Stomach (tissue), 8 donors: ENCODE measurements at regions not wholly inside any gene's neighbourhood (a gene's known extent, or its start where the extent isn't known, plus 50 kb on each side); places are given as distances from the start of the nearest gene placed in this dataset.

ENCODE experiments used
- DNase-seq, 2 donors: peaks; one replicate each; pipeline versions ENCODE4 v3.0.0 to v3.0.0-alpha.2; 2013 to 2019
- H3K27ac ChIP-seq, 5 donors: fragments of 200-600 bp in 4 of 5; sonication (generic) in 4 of 5; one replicate each; pipeline ENCODE4 v1.5.1; 2013 to 2019; ENCODE audit warnings: mild to moderate bottlenecking in 1 of 5, moderate library complexity in 1 of 5
- H3K27me3 ChIP-seq, 3 donors: fragments of 200-600 bp; sonication (generic); one replicate each; pipeline ENCODE4 v1.5.1; 2017 to 2019; ENCODE audit warnings: mixed run types in 1 of 3
- H3K36me3 ChIP-seq, 4 donors: fragments of 200-600 bp; sonication (generic); 1 replicate in 3 of 4; 2 replicates in 1 of 4; pipeline ENCODE4 v1.5.1; 2016 to 2019
- H3K4me1 ChIP-seq, 4 donors: fragments of 200-600 bp; sonication (generic); one replicate each; pipeline ENCODE4 v1.5.1; 2016 to 2019
- H3K4me3 ChIP-seq, 4 donors: fragments of 200-600 bp; sonication (generic) in 3 of 4; one replicate each; pipeline ENCODE4 v1.5.1; 2016 to 2019; ENCODE audit warnings: mild to moderate bottlenecking in 1 of 4
- H3K9me3 ChIP-seq, 4 donors: fragments of 200-600 bp; sonication (generic); one replicate each; pipeline ENCODE4 v1.5.1; 2016 to 2019
- EP300 ChIP-seq: sonication (generic); formaldehyde crosslinking; IDR thresholded peaks from one replicate; pipeline ENCODE4 v1.6.1; 2017; ENCODE audit warnings: antibody characterized with exemption
- POLR2A ChIP-seq, 4 donors: fragments of 450-650 bp; IDR thresholded peaks; one replicate each; pipeline ENCODE4 v1.6.1; 2016; ENCODE audit warnings: antibody characterized with exemption in 4 of 4, control low read depth in 2 of 4, mild to moderate bottlenecking in 1 of 4, moderate library complexity in 1 of 4
- POLR2AphosphoS5 ChIP-seq, 3 donors: sonication (generic); formaldehyde crosslinking; IDR thresholded peaks; one replicate each; pipeline ENCODE4 v1.6.1; 2016; ENCODE audit warnings: antibody characterized with exemption in 3 of 3
- WGBS, 5 donors: extraction: QIAGEN DNeasy Blood & Tissue Kit in 3 of 5; methylation state at CpG; one replicate each; pipeline versions ENCODE4 v1.1.5 to v1.1.7; 2013 to 2018; 5-methylcytosine and 5-hydroxymethylcytosine counted together
- intact Hi-C: fragments of 100-400 bp; cut with DNase I; formaldehyde crosslinking; loops from one replicate; pipeline ENCODE4 v1.15.1; 2023; ENCODE audit warnings: low total_unique reads
- TF ChIP-seq, protein P1 (sequence below), 7 experiments: fragments of 450-650 bp in 4 of 7; fragments of 200-600 bp in 3 of 7; sonication (generic) in 3 of 7; IDR thresholded peaks; one replicate each; pipeline ENCODE4 v1.5.1; 2016 to 2019; ENCODE audit warnings: antibody characterized with exemption in 7 of 7, control low read depth in 2 of 7, mild to moderate bottlenecking in 1 of 7
- donor health status: healthy with polysubstance abuse.
- donor health status: Bipolar disorder and iron deficiency.
- donor health status: healthy.

DNA sequence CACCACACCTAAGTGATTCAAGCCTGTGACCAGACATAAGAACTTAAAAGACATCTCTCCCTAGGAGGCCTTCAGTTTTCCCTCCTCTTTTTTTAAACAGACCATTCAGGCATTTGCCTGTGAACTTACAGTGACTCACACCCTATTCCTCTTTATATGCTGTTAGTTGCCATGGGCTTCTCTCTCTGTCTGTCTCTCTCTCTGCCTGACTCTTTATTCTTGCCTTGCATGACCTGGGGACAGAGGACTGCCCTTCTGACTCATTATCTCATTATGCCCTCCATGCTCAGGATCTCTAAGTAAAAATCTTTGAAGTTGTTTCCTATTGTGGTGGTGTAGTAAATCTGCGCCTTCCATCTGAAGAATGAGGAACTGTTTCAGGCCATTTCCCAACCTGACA, 442.2 kb upstream of the MAN1A1 start:
- no peak overlapping the region for H3K4me3 ChIP-seq
- WGBS, 5 donors = 83 to 100% (median 90%) methylated on average over 1 of the region's 1 CpG
- no peaks in the 10 kb centered on the region for H3K36me3 ChIP-seq
- H3K9me3 ChIP-seq = no peaks in the 10 kb centered on the region
- intact Hi-C loops = no loop called here
- no peaks in the 10 kb centered on the region for H3K27me3 ChIP-seq
- no peaks in the 10 kb centered on the region for H3K4me1 ChIP-seq
- no peak overlapping the region for H3K27ac ChIP-seq
- DNase-seq = no peak
- TF ChIP-seq POLR2A (IDR thresholded peaks at IDR 0.05) = no peak
- no peak for TF ChIP-seq POLR2AphosphoS5 (IDR thresholded peaks at IDR 0.05)
- TF ChIP-seq EP300 = no peak
- TF ChIP-seq, protein P1, sequence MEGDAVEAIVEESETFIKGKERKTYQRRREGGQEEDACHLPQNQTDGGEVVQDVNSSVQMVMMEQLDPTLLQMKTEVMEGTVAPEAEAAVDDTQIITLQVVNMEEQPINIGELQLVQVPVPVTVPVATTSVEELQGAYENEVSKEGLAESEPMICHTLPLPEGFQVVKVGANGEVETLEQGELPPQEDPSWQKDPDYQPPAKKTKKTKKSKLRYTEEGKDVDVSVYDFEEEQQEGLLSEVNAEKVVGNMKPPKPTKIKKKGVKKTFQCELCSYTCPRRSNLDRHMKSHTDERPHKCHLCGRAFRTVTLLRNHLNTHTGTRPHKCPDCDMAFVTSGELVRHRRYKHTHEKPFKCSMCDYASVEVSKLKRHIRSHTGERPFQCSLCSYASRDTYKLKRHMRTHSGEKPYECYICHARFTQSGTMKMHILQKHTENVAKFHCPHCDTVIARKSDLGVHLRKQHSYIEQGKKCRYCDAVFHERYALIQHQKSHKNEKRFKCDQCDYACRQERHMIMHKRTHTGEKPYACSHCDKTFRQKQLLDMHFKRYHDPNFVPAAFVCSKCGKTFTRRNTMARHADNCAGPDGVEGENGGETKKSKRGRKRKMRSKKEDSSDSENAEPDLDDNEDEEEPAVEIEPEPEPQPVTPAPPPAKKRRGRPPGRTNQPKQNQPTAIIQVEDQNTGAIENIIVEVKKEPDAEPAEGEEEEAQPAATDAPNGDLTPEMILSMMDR (IDR thresholded peaks at IDR 0.05) = no peak

DNA sequence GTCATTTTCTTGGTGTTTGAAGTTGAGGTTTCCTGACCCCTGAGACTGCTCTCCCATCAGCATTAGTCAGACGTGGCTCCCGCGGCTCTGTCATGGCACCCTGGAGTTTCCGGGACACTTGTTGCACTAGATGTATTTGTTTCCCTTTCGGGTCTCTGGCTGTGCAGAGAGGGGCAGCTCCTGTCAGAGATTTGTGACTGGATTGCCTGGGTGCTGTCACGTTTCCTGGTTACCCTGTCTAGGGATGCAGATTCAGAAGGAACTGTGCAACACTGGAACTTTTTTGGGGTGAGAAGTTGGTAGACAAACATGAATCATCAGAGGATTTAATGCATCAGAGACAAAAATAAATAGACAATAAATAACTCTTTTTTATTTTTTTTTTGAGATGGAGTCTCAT, 431.8 kb upstream of the MAN1A1 start:
- Histone ChIP-seq H3K36me3 (no peaks in the 10 kb centered on the region), H3K9me3 (no peaks in the 10 kb centered on the region), H3K27ac (no peak overlapping the region), H3K4me1 (no peaks in the 10 kb centered on the region), H3K27me3 (no peaks in the 10 kb centered on the region), H3K4me3 (no peak overlapping the region)
- DNase-seq = no peak
- 85 to 93% (median 88%) methylated on average over 6 of the region's 6 CpGs for WGBS, 5 donors
- intact Hi-C loops = no loop called here
- no peak for TF ChIP-seq POLR2A (IDR thresholded peaks at IDR 0.05)
- no peak for TF ChIP-seq POLR2AphosphoS5 (IDR thresholded peaks at IDR 0.05)
- no peak for TF ChIP-seq EP300
- TF ChIP-seq, protein P1 (IDR thresholded peaks at IDR 0.05) = no peak

DNA sequence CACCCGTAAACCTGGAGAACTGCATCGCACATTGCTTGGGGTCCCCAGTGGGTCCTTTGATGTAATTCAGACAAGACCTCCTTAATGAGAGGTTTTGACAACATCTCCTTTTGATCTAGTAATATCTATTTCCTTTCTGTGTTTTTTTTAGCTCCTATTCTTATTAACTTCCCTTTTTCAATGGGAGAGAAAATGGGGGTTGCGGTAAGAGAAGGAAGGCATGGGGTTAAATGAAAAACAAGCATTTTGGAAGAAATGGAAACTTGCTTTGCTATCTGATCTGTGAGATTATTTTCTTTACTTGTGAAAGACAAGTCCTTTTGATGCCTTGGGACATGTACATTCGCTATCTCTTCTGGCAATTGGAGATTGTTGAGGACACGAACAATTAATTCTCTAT, 418.6 kb upstream of the MAN1A1 start:
- 62 to 74% (median 68%) methylated on average over 5 of the region's 5 CpGs for WGBS, 5 donors
- peaks cover 0 to 20% (median 12%) of the 10 kb centered on the region in 4 donors for H3K9me3 ChIP-seq
- H3K4me1 ChIP-seq = no peaks in the 10 kb centered on the region
- TF ChIP-seq EP300 (no peak), POLR2AphosphoS5 (IDR thresholded peaks at IDR 0.05) (no peak), POLR2A (IDR thresholded peaks at IDR 0.05) (no peak)
- TF ChIP-seq, protein P1 (IDR thresholded peaks at IDR 0.05) = no peak
- intact Hi-C loops = no loop called here
- H3K4me3 ChIP-seq = no peak overlapping the region
- no peaks in the 10 kb centered on the region for H3K36me3 ChIP-seq
- no peak overlapping the region for H3K27ac ChIP-seq
- no peak for DNase-seq
- no peaks in the 10 kb centered on the region for H3K27me3 ChIP-seq

DNA sequence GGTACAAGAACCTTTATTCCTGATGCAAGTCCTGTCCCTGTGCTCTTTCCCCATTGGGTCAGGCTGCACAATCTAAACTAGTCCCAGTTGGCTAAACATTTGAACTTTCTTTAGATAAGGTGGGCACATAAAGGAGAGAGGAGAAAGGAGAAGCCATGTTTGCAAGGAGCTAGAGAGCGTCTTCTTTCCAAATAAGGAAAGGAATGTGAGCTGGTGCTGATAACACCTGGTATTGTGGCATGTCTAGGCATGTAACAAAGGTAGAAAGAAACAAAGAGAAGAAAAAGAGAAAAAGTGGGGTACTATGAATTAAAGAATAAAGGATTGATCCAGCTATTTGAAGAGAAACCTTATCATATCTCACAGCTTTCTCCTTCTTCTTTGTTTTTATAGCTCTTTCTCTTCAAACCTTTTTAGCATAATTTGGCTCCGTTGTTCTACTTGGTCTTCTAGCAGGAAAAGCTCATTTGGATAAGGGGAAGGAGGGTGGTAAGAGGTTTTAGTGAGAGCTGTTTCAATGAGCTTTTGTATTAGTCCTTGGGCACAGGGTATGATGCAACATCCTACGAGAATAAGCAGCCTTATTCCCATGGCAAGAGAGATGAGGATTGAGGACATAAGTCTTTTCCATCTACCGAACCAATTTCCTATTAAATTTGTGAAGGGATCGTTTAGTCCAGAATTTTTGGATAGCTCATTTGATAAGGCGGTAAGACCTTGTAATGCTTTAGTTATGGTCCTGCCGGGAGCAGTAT, 415.5 kb upstream of the MAN1A1 start:
- no peak overlapping the region for H3K4me3 ChIP-seq
- H3K27ac ChIP-seq = no peak overlapping the region
- H3K27me3 ChIP-seq = no peaks in the 10 kb centered on the region
- H3K36me3 ChIP-seq = no peaks in the 10 kb centered on the region
- 80 to 83% (median 83%) methylated on average over 7 of the region's 7 CpGs for WGBS, 5 donors
- DNase-seq = no peak
- peaks cover 0 to 4% (median 0%) of the 10 kb centered on the region in 4 donors for H3K9me3 ChIP-seq
- no peak for TF ChIP-seq POLR2A (IDR thresholded peaks at IDR 0.05)
- TF ChIP-seq, protein P1 (IDR thresholded peaks at IDR 0.05) = no peak
- no peak for TF ChIP-seq POLR2AphosphoS5 (IDR thresholded peaks at IDR 0.05)
- intact Hi-C loops = no loop called here
- H3K4me1 ChIP-seq = no peaks in the 10 kb centered on the region
